HepG2 (cell line): ENCODE measurements at regions not wholly inside any gene's neighbourhood (a gene's known extent, or its start where the extent isn't known, plus 50 kb on each side); places are given as distances from the start of the nearest gene placed in this dataset.

ENCODE experiments used
- ATAC-seq: fragments of 200-7000 bp; cut with Tn5 transposase; 3 replicates; pipeline ENCODE4 v1.9.1; 2020; ENCODE audit warnings: mild to moderate bottlenecking, moderate library complexity
- BruUV-seq: library from RNA; stranded (reverse); fragments of 400-500 nt; replicated peaks from 2 replicates; lab custom pipeline; 2021; lab: Mats Ljungman, UMichigan
- CTCF ChIA-PET: fragments of 300-600 bp; formaldehyde crosslinking; extraction: SDS; loops from one replicate; lab custom pipeline; 2021; ENCODE audit warnings: low total read pairs, inconsistent platforms, low intra/inter-chr PET ratio; lab: Yijun Ruan, JAX
- POLR2A ChIA-PET: fragments of 350-600 bp; sonication (Branson Sonifier 250); formaldehyde crosslinking; loops from one replicate; lab custom pipeline; 2020; ENCODE audit warnings: antibody characterized with exemption, inconsistent platforms; lab: Yijun Ruan, JAX
- DNase-seq: peaks from one replicate; pipeline ENCODE4 v3.0.0-alpha.2; 2015; ENCODE audit warnings: low spot score
- FAIRE-seq: peaks from 3 replicates; lab custom pipeline; 2011; peaks lifted over from hg19 to GRCh38; lab: Jason Lieb, UNC
- H2AFZ ChIP-seq: one replicate; pipeline ENCODE4 v1.6.1; 2011; ENCODE audit warnings: low read length, inconsistent platforms
- H3K27ac ChIP-seq: fragments of 300-600 bp; 3 replicates; pipeline ENCODE4 v1.8.0; 2011; ENCODE audit warnings: mixed run types, mild to moderate bottlenecking, mixed read lengths, low read length, inconsistent platforms; ENCODE audit not compliant: insufficient read depth; ENCODE audit errors: extremely low read length
- H3K27me3 ChIP-seq, 2 experiments: fragments of 200-600 bp in 1 of 2; 2 replicates in 1 of 2; 3 replicates in 1 of 2; pipeline versions ENCODE4 v1.6.0 to v1.8.0; 2011; ENCODE audit warnings: low read length in 2 of 2, mild to moderate bottlenecking in 2 of 2, moderate library complexity in 2 of 2, inconsistent platforms in 1 of 2; ENCODE audit not compliant: insufficient read depth in 2 of 2, control insufficient read depth in 1 of 2
- H3K36me3 ChIP-seq, 2 experiments: fragments of 200-600 bp in 1 of 2; replicated peaks in 1 of 2; 2 replicates in 1 of 2; 3 replicates in 1 of 2; pipeline versions ENCODE4 v1.5.1 to v1.8.0; 2011; ENCODE audit warnings: low read length in 2 of 2, inconsistent platforms in 1 of 2; ENCODE audit not compliant: insufficient read depth in 2 of 2, control insufficient read depth in 1 of 2
- H3K4me1 ChIP-seq: 2 replicates; pipeline ENCODE4 v1.5.1; 2012; ENCODE audit warnings: low read length, inconsistent platforms; ENCODE audit not compliant: insufficient read depth
- H3K4me2 ChIP-seq: 2 replicates; pipeline ENCODE4 v1.6.0; 2011; ENCODE audit warnings: low read depth, low read length, inconsistent platforms
- H3K4me3 ChIP-seq, 3 experiments: fragments of 200-600 bp in 1 of 3; sonication (generic), shearing (Covaris generic) in 1 of 3; replicated peaks in 1 of 3; 2 replicates each; pipeline ENCODE4 v1.5.1; 2011 to 2016; ENCODE audit warnings: low read length in 3 of 3, inconsistent platforms in 2 of 3, low read depth in 2 of 3, mild to moderate bottlenecking in 2 of 3, control low read depth in 1 of 3, mixed read lengths in 1 of 3; ENCODE audit not compliant: insufficient read depth in 1 of 3
- H3K79me2 ChIP-seq: one replicate; pipeline ENCODE4 v1.6.1; 2011; ENCODE audit warnings: low read length, inconsistent platforms; ENCODE audit not compliant: insufficient read depth
- H3K9ac ChIP-seq: 2 replicates; pipeline ENCODE4 v1.6.0; 2011; ENCODE audit warnings: mild to moderate bottlenecking, low read depth, low read length, inconsistent platforms; ENCODE audit not compliant: insufficient read depth
- H3K9me3 ChIP-seq: 2 replicates; pipeline ENCODE4 v1.5.1; 2012; ENCODE audit warnings: mild to moderate bottlenecking, low read length
- H4K20me1 ChIP-seq: 2 replicates; pipeline ENCODE4 v1.6.0; 2011; ENCODE audit warnings: inconsistent platforms, mild to moderate bottlenecking, low read length, moderate library complexity; ENCODE audit not compliant: insufficient read depth
- RELA ChIP-seq: sonication (generic); formaldehyde crosslinking; IDR thresholded peaks from 2 replicates; pipeline ENCODE4 v1.4.0; 2020; ENCODE audit warnings: missing genetic modification reagents
- SMAD9 ChIP-seq: sonication (generic); formaldehyde crosslinking; IDR thresholded peaks from 2 replicates; pipeline ENCODE4 v1.5.1; 2020; ENCODE audit warnings: mild to moderate bottlenecking, missing genetic modification reagents
- WIZ ChIP-seq: sonication (generic); formaldehyde crosslinking; IDR thresholded peaks from 2 replicates; pipeline ENCODE4 v1.5.1; 2020; ENCODE audit warnings: mild to moderate bottlenecking, missing genetic modification reagents
- ZBTB2 ChIP-seq: sonication (generic); formaldehyde crosslinking; IDR thresholded peaks from 2 replicates; pipeline ENCODE4 v1.8.0; 2022; ENCODE audit warnings: low read depth, missing genetic modification reagents
- ZBTB33 ChIP-seq: sonication (generic); formaldehyde crosslinking; IDR thresholded peaks from 2 replicates; pipeline ENCODE4 v1.4.0; 2020; ENCODE audit warnings: missing genetic modification reagents
- ZFP90 ChIP-seq: sonication (generic); formaldehyde crosslinking; IDR thresholded peaks from 2 replicates; pipeline ENCODE4 v1.8.0; 2022; ENCODE audit warnings: missing genetic modification reagents, mild to moderate bottlenecking, inconsistent platforms, borderline replicate concordance
- ZIK1 ChIP-seq: sonication (generic); formaldehyde crosslinking; IDR thresholded peaks from 2 replicates; pipeline ENCODE4 v1.5.0; 2020; ENCODE audit warnings: mild to moderate bottlenecking, low read depth, missing genetic modification reagents, borderline replicate concordance
- ZKSCAN8 ChIP-seq: IDR thresholded peaks from 2 replicates; pipeline ENCODE4 v1.6.1; 2016; ENCODE audit warnings: borderline replicate concordance, missing genetic modification reagents, missing compliant biosample characterization
- ZNF414 ChIP-seq: sonication (generic); formaldehyde crosslinking; IDR thresholded peaks from 2 replicates; pipeline ENCODE4 v1.5.0; 2020; ENCODE audit warnings: missing genetic modification reagents
- ZNF451 ChIP-seq: sonication (generic); formaldehyde crosslinking; IDR thresholded peaks from 2 replicates; pipeline ENCODE4 v1.5.0; 2020; ENCODE audit warnings: mild to moderate bottlenecking, missing genetic modification reagents
- ZNF570 ChIP-seq: sonication (generic); formaldehyde crosslinking; IDR thresholded peaks from 2 replicates; pipeline ENCODE4 v1.4.0; 2020; ENCODE audit warnings: mild to moderate bottlenecking, missing genetic modification reagents, borderline replicate concordance
- ZXDC ChIP-seq: sonication (generic); formaldehyde crosslinking; IDR thresholded peaks from 2 replicates; pipeline ENCODE4 v1.5.0; 2020; ENCODE audit warnings: mild to moderate bottlenecking, missing genetic modification reagents
- WGBS: methylation state at CpG from one replicate; pipeline ENCODE4 v1.1.6; 2017; ENCODE audit warnings: low lambda C conversion rate; 5-methylcytosine and 5-hydroxymethylcytosine counted together
- in situ Hi-C: cut with HindIII; loops from 2 replicates; pipeline ENCODE4 v1.10.0; 2017; ENCODE audit warnings: low pct_unique_long_range_greater_than_20kb; ENCODE audit not compliant: extremely low pct_ligation_motif_present
- intact Hi-C: fragments of 100-400 bp; cut with micrococcal nuclease; formaldehyde crosslinking; loops from one replicate; pipeline ENCODE4 v1.10.0; 2022; ENCODE audit not compliant: unreplicated experiment

GRCh38 chr1:232568906-232569553, 60.9 kb downstream of the SIPA1L2 start:
- ATAC-seq: no peak
- no peaks in the 10 kb centered on the region for H3K4me1 ChIP-seq
- no peak overlapping the region for H3K27ac ChIP-seq
- H3K27me3 ChIP-seq: no peaks in the 10 kb centered on the region
- ChIA-PET CTCF (no interaction called here), POLR2A (no interaction called here)
- 31% methylated on average over 9 of the region's 9 CpGs for WGBS
- no peaks in the 10 kb centered on the region for H3K36me3 ChIP-seq
- intact Hi-C loops (no loop called here), in situ Hi-C loops (no loop called here)
- H3K9ac ChIP-seq: no peak overlapping the region
- no peak overlapping the region for H2AFZ ChIP-seq
- no peak for FAIRE-seq
- H3K9me3 ChIP-seq: no peaks in the 10 kb centered on the region
- no peak overlapping the region for H3K4me2 ChIP-seq
- no peak overlapping the region for H3K4me3 ChIP-seq
- H3K79me2 ChIP-seq: no peaks in the 10 kb centered on the region
- TF ChIP-seq ZFP90 (no peak), RELA (no peak), ZBTB33 (CRISPR knock-in tag) (no peak), WIZ (CRISPR knock-in tag) (no peak), ZNF414 (CRISPR knock-in tag) (no peak), ZBTB2 (no peak), ZIK1 (CRISPR knock-in tag) (no peak), ZXDC (CRISPR knock-in tag) (no peak), ZNF570 (CRISPR knock-in tag) (no peak), ZNF451 (CRISPR knock-in tag) (no peak), SMAD9 (CRISPR knock-in tag) (no peak), ZKSCAN8 (no peak)
- no peak for DNase-seq
- BruUV-seq: no TSS peak
- no peaks in the 10 kb centered on the region for H4K20me1 ChIP-seq
